ENCODE measurements at regions not wholly inside any gene's neighbourhood (a gene's known extent, or its start where the extent isn't known, plus 50 kb on each side); places are given as distances from the start of the nearest gene placed in this dataset.
"Not testable (repeated sequence)": the region's sequence is repeated elsewhere in the genome, so short reads cannot be mapped to it uniquely, and the experiment has no call there.

DNA sequence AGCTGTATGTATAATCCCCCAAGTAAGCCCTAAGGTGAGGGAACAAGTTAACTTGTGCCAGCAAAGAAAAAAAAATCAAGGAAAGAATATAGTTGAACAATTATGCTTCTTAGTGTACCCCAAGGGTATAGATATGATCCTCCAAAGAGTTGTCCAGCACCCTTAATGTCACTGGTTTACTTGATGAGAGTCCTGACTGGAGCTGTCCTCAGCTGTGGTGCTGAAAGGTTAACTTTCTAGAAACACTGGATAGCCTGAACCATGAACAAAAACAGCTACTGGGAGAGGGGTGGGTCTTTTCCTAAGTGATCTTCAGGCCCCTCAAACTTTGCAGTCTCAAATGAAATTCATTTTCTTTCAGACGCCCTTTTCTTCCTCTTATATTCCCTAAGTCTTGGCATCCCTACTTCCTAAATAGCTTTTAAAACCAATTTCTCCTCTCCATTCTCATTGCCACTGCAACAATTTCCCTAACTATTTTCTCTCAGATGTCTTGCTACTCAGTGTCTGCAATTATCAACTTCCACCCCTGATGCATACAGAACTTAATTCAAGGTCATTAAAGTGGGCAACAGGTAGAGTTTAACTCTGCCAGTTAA is 83.5 kb upstream of the PROKR2 start:
- H3K27ac ChIP-seq (ENCODE audit: insufficient read depth, low read length, poor library complexity, severe bottlenecking), result no peak overlapping the region
- H3K36me3 ChIP-seq (ENCODE audit: control insufficient read depth, insufficient read depth, low read length), result no peaks in the 10 kb centered on the region
- H3K27me3 Mint-ChIP-seq, result peaks cover 8% of the 10 kb centered on the region
- H3K4me1 ChIP-seq (ENCODE audit: control insufficient read depth, insufficient read depth, low read length, poor library complexity, severe bottlenecking), result no peaks in the 10 kb centered on the region
- H3K4me1 Mint-ChIP-seq, result no peaks in the 10 kb centered on the region
- no peak overlapping the region for H3K4me3 Mint-ChIP-seq
- no peak overlapping the region for H3K27ac Mint-ChIP-seq
- no peaks in the 10 kb centered on the region for H3K36me3 Mint-ChIP-seq
- H3K27me3 ChIP-seq (ENCODE audit: control insufficient read depth, insufficient read depth, low read length), result peaks cover 2% of the 10 kb centered on the region
- DNase-seq (peak in 1 of 3 donors; percentile 3), ATAC-seq (ENCODE audit: low read depth in 2 of 2) (no peak)
- H3K9me3 ChIP-seq (ENCODE audit: control insufficient read depth in 2 of 2, low read length in 2 of 2), result no peaks in the 10 kb centered on the region
- peaks cover 0 to 9% (median 0%) of the 10 kb centered on the region in 7 donors for H3K9me3 Mint-ChIP-seq
- H3K4me3 ChIP-seq (ENCODE audit: low read depth, low read length), result no peak overlapping the region

DNA sequence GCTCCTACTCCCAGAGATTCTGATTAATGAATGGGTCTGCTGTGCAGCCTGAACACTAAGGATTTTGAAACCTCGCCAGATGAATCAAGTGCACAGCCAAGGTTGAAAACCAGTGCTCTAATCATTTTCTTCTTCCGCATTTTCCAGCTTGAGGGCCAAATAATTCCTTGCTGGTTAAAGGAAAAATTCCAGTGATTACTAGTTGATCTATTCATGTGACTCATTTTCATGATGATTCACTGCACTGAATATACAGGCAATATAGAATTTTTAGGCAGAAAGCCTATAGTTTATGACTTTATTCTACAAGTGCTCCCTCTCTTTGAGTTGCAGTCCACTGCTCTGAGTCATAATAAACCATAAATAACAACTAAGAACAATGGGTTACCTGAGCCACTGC is 80.6 kb upstream of the PROKR2 start:
- H3K36me3 ChIP-seq (ENCODE audit: control insufficient read depth, insufficient read depth, low read length), result no peaks in the 10 kb centered on the region
- Mint-ChIP-seq H3K27ac (no peak overlapping the region), H3K9me3 (peaks cover 0 to 6% (median 2%) of the 10 kb centered on the region in 7 donors), H3K27me3 (peaks cover 12% of the 10 kb centered on the region), H3K4me3 (no peak overlapping the region), H3K36me3 (no peaks in the 10 kb centered on the region), H3K4me1 (no peaks in the 10 kb centered on the region)
- H3K27ac ChIP-seq (ENCODE audit: insufficient read depth, low read length, poor library complexity, severe bottlenecking), result no peak overlapping the region
- no peaks in the 10 kb centered on the region for H3K9me3 ChIP-seq (ENCODE audit: control insufficient read depth in 2 of 2, low read length in 2 of 2)
- ATAC-seq (ENCODE audit: low read depth in 2 of 2) (no peak), DNase-seq (no peak)
- peaks cover 2% of the 10 kb centered on the region for H3K27me3 ChIP-seq (ENCODE audit: control insufficient read depth, insufficient read depth, low read length)
- H3K4me1 ChIP-seq (ENCODE audit: control insufficient read depth, insufficient read depth, low read length, poor library complexity, severe bottlenecking), result no peaks in the 10 kb centered on the region
- H3K4me3 ChIP-seq (ENCODE audit: low read depth, low read length), result no peak overlapping the region

DNA sequence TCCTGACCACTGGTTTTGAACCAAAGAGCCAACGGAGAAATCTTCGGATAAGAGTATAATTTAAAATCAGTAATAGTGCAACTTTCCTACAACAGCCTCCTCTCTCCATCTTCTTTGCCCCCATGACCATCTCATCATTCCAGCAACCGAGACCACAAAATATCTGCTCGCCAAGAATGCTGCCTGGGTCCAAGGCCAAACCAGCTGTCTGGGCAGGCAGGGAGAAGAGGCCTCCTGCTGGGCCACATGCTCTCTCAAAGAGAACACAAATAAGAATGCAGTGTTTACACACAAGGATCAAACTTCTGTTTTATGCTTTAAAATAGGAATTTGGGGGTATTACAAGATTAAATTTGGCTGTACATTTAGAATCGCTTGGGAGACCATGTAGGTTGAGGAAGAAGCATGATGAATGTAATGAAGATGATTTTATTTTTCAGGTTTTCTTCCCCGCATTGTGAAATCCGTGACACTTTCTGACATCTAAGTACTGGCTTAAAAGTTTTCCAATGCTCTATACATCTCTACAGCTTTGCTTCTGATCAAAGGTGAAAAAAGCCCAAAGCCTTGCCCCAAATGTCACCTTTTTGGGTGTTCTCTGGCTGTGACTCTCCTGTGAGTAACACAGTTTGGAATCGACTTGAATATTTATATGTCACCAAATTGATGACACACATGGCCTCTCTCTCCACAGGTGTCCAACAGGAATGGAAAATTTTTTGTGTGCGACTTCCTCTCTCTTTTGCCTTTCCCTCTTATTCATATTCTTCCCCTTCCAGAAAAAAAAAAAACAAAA is 79.4 kb upstream of the PROKR2 start:
- ATAC-seq (ENCODE audit: low read depth in 2 of 2) (no peak), DNase-seq (no peak)
- Histone ChIP-seq H3K4me1 (ENCODE audit: control insufficient read depth, insufficient read depth, low read length, poor library complexity, severe bottlenecking) (no peaks in the 10 kb centered on the region), H3K9me3 (ENCODE audit: control insufficient read depth in 2 of 2, low read length in 2 of 2) (no peaks in the 10 kb centered on the region), H3K4me3 (ENCODE audit: low read depth, low read length) (no peak overlapping the region), H3K36me3 (ENCODE audit: control insufficient read depth, insufficient read depth, low read length) (no peaks in the 10 kb centered on the region), H3K27ac (ENCODE audit: insufficient read depth, low read length, poor library complexity, severe bottlenecking) (no peak overlapping the region), H3K27me3 (ENCODE audit: control insufficient read depth, insufficient read depth, low read length) (peaks cover 2% of the 10 kb centered on the region)
- no peak overlapping the region for H3K27ac Mint-ChIP-seq
- no peak overlapping the region for H3K4me3 Mint-ChIP-seq
- H3K9me3 Mint-ChIP-seq, result peaks cover 0 to 6% (median 2%) of the 10 kb centered on the region in 7 donors
- H3K4me1 Mint-ChIP-seq, result no peaks in the 10 kb centered on the region
- peaks cover 10% of the 10 kb centered on the region for H3K27me3 Mint-ChIP-seq
- H3K36me3 Mint-ChIP-seq, result no peaks in the 10 kb centered on the region

DNA sequence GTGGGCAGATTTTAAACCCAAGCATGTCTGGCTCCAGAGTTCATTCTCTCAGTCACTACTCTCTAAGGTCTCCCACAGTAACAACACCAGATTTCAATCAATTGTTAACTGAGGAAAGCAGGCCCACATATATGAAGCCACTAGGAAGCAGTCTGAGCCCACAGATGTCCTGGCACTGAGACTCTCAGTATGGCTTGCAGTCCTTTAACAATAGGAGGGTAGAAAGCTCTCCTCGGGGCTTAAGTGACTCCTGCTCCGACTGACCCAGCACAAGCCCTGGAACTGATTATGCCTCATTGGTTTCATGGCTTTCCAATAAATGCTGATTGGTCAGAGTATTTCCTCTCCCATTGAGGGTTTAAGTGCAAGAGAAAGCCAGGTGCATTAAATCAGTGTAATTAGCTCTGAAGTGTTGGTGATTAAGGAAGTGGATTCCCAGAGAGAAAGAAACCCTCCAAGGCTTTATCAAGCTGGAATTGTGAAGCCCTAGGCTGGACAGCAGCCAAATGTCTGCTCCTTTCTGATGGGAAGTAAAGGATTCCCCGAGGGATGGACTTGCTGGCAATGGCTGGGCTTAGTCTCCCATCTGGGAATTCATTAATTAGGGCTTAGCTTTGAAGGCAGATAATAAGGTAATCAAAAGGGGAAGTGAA is 76.6 kb upstream of the PROKR2 start:
- no peak overlapping the region for H3K27ac ChIP-seq (ENCODE audit: insufficient read depth, low read length, poor library complexity, severe bottlenecking)
- no peak overlapping the region for H3K4me3 Mint-ChIP-seq
- H3K4me1 ChIP-seq (ENCODE audit: control insufficient read depth, insufficient read depth, low read length, poor library complexity, severe bottlenecking), result no peaks in the 10 kb centered on the region
- ATAC-seq (ENCODE audit: low read depth in 2 of 2) (no peak), DNase-seq (no peak)
- no peaks in the 10 kb centered on the region for H3K36me3 ChIP-seq (ENCODE audit: control insufficient read depth, insufficient read depth, low read length)
- H3K27me3 ChIP-seq (ENCODE audit: control insufficient read depth, insufficient read depth, low read length), result peaks cover 2% of the 10 kb centered on the region
- no peak overlapping the region for H3K4me3 ChIP-seq (ENCODE audit: low read depth, low read length)
- H3K36me3 Mint-ChIP-seq, result no peaks in the 10 kb centered on the region
- no peaks in the 10 kb centered on the region for H3K4me1 Mint-ChIP-seq
- H3K27me3 Mint-ChIP-seq, result peaks cover 17% of the 10 kb centered on the region
- H3K9me3 Mint-ChIP-seq, result peaks cover 0 to 6% (median 2%) of the 10 kb centered on the region in 7 donors
- H3K27ac Mint-ChIP-seq, result no peak overlapping the region
- H3K9me3 ChIP-seq (ENCODE audit: control insufficient read depth in 2 of 2, low read length in 2 of 2), result no peaks in the 10 kb centered on the region

DNA sequence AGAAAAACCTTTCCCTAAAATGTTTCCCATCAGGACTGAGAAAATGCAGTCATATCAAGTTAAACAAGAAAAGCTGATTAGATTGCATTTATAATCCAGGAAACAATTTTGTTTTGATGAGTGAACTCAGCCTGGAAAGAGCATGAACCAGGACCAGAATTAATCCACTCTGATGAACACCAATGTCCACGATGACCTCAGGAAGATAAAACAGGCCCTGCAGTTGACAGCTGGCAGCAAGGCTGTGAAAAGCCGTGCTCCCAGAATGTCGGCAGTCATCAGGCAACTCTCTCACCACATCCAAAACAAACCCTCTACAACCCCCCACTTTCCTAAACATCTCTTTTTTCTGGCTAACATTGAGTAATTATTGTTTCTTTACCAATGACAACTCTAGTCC is 74.0 kb upstream of the PROKR2 start:
- no peak for DNase-seq
- Mint-ChIP-seq H3K27me3 (peaks cover 15% of the 10 kb centered on the region), H3K4me1 (no peaks in the 10 kb centered on the region), H3K4me3 (no peak overlapping the region), H3K27ac (no peak overlapping the region), H3K9me3 (peaks cover 0 to 10% (median 3%) of the 10 kb centered on the region in 7 donors), H3K36me3 (no peaks in the 10 kb centered on the region)
- H3K36me3 ChIP-seq (ENCODE audit: control insufficient read depth, insufficient read depth, low read length), result no peaks in the 10 kb centered on the region
- H3K4me3 ChIP-seq (ENCODE audit: low read depth, low read length), result no peak overlapping the region
- peaks cover under 1% of the 10 kb centered on the region for H3K27me3 ChIP-seq (ENCODE audit: control insufficient read depth, insufficient read depth, low read length)
- ATAC-seq (ENCODE audit: low read depth in 2 of 2), result no peak
- no peak overlapping the region for H3K27ac ChIP-seq (ENCODE audit: insufficient read depth, low read length, poor library complexity, severe bottlenecking)
- H3K9me3 ChIP-seq (ENCODE audit: control insufficient read depth in 2 of 2, low read length in 2 of 2), result no peaks in the 10 kb centered on the region
- H3K4me1 ChIP-seq (ENCODE audit: control insufficient read depth, insufficient read depth, low read length, poor library complexity, severe bottlenecking), result no peaks in the 10 kb centered on the region

DNA sequence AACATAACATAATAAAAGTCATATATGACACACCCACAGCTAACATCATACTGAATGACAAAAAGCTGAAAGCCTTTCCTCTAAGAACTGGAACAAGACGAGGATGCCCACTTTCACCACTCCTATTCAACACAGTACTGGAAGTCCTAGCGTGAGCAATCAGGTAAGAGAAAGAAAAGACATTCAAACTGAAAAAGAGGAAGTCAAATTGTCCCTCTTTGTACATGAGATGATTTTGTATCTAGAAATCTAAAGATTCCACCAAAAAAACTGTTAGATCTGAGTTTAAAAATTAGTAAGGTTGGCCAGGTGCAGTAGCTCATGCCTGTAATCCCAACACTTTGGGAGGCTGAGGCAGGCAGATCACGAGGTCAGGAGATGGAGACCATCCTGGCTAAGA is 70.1 kb upstream of the PROKR2 start:
- H3K4me3 Mint-ChIP-seq; H3K4me1 Mint-ChIP-seq; H3K4me3 ChIP-seq (ENCODE audit: low read depth, low read length); H3K36me3 ChIP-seq (ENCODE audit: control insufficient read depth, insufficient read depth, low read length); H3K36me3 Mint-ChIP-seq; H3K27ac ChIP-seq (ENCODE audit: insufficient read depth, low read length, poor library complexity, severe bottlenecking); H3K27ac Mint-ChIP-seq; DNase-seq; H3K4me1 ChIP-seq (ENCODE audit: control insufficient read depth, insufficient read depth, low read length, poor library complexity, severe bottlenecking); H3K27me3 ChIP-seq (ENCODE audit: control insufficient read depth, insufficient read depth, low read length); ATAC-seq (ENCODE audit: low read depth in 2 of 2); H3K9me3 ChIP-seq (ENCODE audit: control insufficient read depth in 2 of 2, low read length in 2 of 2): not testable (repeated sequence)
- peaks cover 0 to 19% (median 13%) of the 10 kb centered on the region in 7 donors for H3K9me3 Mint-ChIP-seq
- peaks cover 27% of the 10 kb centered on the region for H3K27me3 Mint-ChIP-seq

DNA sequence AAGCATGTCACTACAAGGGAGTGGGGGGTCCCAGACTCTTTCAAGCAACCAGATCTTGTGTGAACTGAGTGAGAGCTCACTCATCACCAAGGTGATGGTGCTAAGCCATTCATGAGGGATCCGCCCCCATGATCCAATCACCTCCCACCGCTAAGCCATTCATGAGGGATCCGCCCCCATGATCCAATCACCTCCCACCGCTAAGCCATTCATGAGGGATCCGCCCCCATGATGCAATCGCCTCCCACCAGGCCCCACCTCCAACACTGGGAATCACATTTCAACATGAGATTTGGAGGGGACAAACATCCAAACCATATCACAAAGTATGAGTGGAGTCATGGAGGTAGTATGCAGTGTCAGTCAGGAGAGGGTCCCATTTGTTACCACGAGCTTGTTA is 64.8 kb upstream of the PROKR2 start:
- Mint-ChIP-seq H3K27me3 (peaks cover 25% of the 10 kb centered on the region), H3K9me3 (peaks cover 0 to 15% (median 11%) of the 10 kb centered on the region in 7 donors)
- H3K4me1 ChIP-seq (ENCODE audit: control insufficient read depth, insufficient read depth, low read length, poor library complexity, severe bottlenecking); DNase-seq; H3K36me3 ChIP-seq (ENCODE audit: control insufficient read depth, insufficient read depth, low read length); H3K27me3 ChIP-seq (ENCODE audit: control insufficient read depth, insufficient read depth, low read length); H3K4me1 Mint-ChIP-seq; H3K9me3 ChIP-seq (ENCODE audit: control insufficient read depth in 2 of 2, low read length in 2 of 2); H3K36me3 Mint-ChIP-seq; H3K27ac Mint-ChIP-seq; ATAC-seq (ENCODE audit: low read depth in 2 of 2); H3K4me3 ChIP-seq (ENCODE audit: low read depth, low read length); H3K4me3 Mint-ChIP-seq; H3K27ac ChIP-seq (ENCODE audit: insufficient read depth, low read length, poor library complexity, severe bottlenecking): not testable (repeated sequence)

Measured in CD4-positive, CD25-positive, alpha-beta regulatory T cell (primary cell).